NCI-H510A (cell line): ENCODE measurements at regions not wholly inside any gene's neighbourhood (a gene's known extent, or its start where the extent isn't known, plus 50 kb on each side); places are given as distances from the start of the nearest gene placed in this dataset.

Source experiments
- DNase-seq: peaks from one replicate; lab custom pipeline; 2025; lab: John Stamatoyannopoulos, UW

- no peak for DNase-seq
Measured at GRCh38 chr12:60345442-60345841, 749.6 kb downstream of the SLC16A7 start.

- no peak for DNase-seq
Measured at GRCh38 chr12:60349232-60349978, 753.6 kb downstream of the SLC16A7 start.

GRCh38 chr12:60387356-60387755 lies 791.5 kb downstream of the SLC16A7 start:
- DNase-seq = no peak

DNA sequence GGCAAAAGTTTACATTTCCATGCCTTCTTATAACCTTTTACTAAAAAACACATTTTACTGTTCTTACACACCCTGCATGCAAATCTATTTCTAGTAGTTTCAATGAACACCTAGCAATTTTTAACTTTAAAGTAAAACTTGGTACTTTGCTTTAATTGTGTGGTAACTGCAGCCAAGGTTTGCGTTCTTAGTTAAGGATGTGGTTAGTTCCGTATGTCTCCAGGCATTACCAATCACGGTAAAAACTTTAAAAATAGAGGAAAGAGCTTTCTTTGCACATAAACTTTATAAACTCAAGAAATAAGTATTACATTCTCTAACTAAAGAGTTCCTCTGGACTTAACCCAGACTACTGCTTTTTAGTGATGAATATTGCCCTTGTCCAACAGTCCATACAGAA lies 795.2 kb downstream of the SLC16A7 start:
- DNase-seq = no peak

DNA sequence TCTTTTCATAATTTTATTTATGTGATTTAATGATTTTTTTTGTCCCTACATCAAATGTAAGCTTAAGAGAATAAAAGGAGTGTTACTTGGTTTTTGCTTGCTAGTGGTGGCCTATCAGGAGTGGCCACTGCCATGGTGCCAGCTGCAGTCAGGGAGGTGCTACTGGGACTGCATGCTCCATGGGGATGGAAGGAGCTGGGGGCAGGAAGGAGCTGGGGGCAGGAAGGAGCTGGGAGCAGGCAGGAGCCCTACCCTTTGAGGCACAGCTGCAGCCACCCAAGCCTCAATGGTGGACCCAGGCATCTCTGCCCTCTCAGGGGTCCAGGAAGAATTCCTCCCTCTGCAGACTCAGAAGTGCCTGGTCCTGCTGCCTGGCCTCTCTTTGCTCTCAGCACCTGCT lies 796.0 kb downstream of the SLC16A7 start:
- no peak for DNase-seq

DNA sequence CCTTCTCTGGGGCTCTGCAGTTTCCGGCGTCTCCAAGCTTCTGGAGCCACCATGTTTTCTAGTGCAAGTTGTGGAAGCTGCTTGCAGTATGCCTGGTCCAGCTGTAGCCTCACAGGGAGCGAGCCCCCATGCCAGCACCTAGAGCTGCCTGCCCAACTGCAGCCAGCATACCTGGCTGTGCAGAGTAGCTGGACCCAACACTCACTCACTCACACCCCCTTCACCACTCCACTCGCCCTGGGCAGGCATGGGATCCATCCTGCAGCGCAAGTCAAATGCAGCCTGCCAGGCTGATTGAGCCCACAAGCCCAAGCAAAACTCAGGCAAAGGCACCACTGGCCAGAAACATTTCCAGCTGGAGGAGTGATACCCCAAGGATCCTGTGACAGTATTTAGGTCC lies 797.3 kb downstream of the SLC16A7 start:
- DNase-seq = no peak

- DNase-seq = no peak
Measured at GRCh38 chr12:60394665-60395064, 798.8 kb downstream of the SLC16A7 start.

DNA sequence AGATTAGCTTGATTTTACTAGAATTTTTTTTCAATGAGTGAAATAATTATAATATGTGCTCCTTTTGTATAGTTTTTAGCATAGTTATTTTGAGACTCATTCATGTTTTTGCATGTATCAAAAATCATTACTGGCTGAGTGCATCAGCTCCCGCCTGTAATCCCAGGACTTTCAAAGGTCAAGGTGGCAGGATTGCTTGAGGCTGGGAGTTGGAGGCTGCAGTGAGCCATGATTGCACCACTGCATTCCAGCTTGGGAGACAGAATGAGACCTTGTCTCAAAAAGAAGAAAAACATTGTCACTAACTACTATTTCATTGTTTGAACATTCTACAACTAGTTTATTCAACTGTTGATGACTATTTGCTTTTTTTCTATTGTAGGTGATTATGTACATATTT lies 802.7 kb downstream of the SLC16A7 start:
- no peak for DNase-seq

- no peak for DNase-seq
Measured at GRCh38 chr12:60399064-60399463, 803.2 kb downstream of the SLC16A7 start.

DNA sequence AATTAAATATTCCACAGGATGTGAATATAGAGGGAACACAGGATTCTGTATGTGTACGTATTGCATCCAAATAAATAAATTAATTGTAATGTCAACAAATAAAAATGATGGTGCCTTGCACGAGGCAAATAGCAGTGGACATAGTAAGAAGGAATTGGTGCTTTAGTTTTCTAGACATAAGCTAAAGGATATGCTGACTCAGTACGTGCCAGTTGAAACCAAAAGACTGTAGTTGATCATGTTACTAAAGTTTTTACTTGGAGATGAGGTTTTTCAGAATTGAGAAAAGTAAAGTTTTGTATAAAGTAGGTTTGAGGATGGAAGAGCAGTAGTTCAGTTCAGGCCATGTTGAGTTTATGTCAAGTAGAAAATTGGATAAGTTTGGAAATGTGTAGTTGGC lies 807.2 kb downstream of the SLC16A7 start:
- no peak for DNase-seq

- no peak for DNase-seq
Measured at GRCh38 chr12:60415351-60415750, 819.5 kb downstream of the SLC16A7 start.

GRCh38 chr12:60419986-60420385 lies 824.2 kb downstream of the SLC16A7 start:
- DNase-seq = no peak

DNA sequence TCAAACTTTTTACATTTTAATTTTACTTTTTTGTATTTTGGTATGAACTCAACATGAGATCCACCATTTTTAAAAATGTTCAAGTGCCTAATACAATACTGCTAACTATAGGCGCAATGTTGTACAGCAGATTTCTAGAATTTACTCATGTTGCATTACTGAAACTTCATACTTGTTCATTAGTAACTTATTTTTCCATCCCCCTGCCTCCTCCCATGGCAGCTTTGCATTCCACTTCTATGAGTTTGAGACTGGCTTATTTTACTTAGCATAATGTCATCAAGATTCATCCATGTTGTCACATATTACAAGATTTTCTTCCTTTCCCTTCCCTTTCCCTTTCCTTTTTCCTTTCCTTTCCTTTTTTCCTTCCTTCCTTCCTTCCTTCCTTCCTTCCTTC lies 825.9 kb downstream of the SLC16A7 start:
- no peak for DNase-seq

DNA sequence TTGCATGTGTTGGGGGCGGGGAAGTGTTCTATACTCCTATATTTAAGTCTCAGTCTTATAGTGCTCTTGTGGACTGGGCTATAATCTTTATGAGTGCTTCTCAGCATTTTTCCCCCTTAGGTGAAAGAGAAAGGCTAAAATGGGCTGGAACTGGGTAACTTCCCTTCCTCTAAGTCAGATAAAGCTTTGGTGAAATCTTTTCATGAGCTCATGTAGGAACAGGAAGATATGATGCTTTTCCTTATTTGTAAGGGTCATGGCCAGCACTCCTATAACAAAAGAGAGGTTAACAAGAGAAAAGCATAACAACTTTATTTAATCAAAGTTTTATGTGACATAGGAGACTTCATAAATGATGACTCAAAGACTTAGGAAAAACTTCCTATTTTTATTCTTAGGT lies 841.5 kb downstream of the SLC16A7 start:
- DNase-seq = no peak

GRCh38 chr12:60441577-60441976 lies 845.7 kb downstream of the SLC16A7 start:
- no peak for DNase-seq

- DNase-seq = no peak
Measured at GRCh38 chr12:60451457-60451856, 855.6 kb downstream of the SLC16A7 start.

DNA sequence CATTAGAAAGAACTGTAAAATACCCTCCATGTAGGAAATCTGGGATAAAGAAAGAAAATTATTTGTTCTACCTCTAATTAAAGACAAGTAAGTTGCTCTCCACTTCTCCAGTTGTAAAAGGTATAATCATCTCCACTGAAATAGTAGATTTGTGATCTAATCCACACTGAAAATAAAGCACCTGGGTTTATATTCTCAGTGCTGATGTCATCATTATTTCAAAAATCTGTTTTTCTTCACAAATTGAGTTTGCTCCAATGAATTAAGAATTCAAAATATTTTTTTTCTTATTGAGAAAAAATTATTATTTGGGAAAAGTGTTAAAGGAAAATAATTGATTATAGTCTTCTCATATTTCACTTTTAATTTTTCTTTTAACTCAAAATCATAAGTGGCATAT lies 869.2 kb downstream of the SLC16A7 start:
- DNase-seq = no peak

DNA sequence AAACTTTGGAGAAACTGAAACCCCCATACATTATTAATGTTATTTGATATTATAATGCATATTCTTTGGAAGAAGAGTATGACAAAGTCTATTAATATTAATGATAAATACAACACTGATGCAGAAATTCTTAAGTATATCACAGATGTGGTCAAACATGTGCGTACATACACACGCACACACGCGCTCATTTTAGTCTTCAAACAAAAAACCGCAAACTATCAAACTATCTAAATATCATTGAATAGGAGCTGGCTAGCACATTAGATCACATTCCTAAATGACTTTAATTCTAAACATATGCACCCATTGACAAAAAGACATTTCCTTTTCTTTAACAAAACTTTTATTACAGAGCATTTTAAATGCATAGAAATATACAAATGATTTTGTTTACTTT lies 872.7 kb downstream of the SLC16A7 start:
- DNase-seq = no peak

GRCh38 chr12:60475825-60476224 lies 880.0 kb downstream of the SLC16A7 start:
- DNase-seq = no peak

DNA sequence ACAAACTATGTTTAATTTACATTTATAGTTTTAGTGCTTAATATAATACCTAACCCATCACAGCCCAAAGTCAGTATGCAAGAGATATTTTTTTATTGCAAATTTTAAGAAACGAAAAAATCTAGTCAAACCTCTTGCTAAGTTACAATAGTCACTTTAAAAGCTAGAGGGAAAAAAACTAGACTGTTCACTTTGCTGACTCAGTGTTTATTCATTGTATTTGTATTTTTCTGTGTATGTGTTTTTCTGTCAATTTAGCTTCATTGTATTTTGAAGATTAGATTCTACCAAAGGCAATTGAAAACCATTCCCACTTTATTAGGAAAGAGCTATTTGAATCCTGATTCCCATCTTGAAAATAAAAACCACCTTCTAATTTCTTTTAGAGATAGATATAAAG lies 891.5 kb downstream of the SLC16A7 start:
- DNase-seq = no peak

- no peak for DNase-seq
Measured at GRCh38 chr12:60489071-60489470, 893.2 kb downstream of the SLC16A7 start.

DNA sequence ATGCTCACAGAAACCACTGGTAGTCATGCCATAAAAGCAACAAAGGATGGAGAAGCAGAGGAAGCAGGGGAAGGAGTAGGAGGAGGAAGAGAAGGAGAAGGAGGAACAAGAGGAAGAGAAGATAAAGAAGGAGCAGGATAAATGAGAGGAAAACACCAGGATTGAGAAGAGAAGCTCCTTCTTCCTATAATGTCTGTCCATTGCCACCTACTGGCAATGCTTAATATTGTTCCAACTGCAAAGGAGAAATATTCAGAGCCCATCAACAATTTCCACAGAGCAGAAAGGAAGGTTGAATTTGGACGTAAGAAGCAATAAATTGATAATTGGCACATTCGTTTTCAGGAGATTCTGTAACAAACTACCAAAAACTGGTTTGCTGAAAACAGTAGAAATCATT lies 898.4 kb downstream of the SLC16A7 start:
- DNase-seq = no peak

- no peak for DNase-seq
Measured at GRCh38 chr12:60498656-60499055, 902.8 kb downstream of the SLC16A7 start.

- no peak for DNase-seq
Measured at GRCh38 chr12:60501124-60501729, 905.4 kb downstream of the SLC16A7 start.
